ENCODE measurements at regions not wholly inside any gene's neighbourhood (a gene's known extent, or its start where the extent isn't known, plus 50 kb on each side); places are given as distances from the start of the nearest gene placed in this dataset.

DNA sequence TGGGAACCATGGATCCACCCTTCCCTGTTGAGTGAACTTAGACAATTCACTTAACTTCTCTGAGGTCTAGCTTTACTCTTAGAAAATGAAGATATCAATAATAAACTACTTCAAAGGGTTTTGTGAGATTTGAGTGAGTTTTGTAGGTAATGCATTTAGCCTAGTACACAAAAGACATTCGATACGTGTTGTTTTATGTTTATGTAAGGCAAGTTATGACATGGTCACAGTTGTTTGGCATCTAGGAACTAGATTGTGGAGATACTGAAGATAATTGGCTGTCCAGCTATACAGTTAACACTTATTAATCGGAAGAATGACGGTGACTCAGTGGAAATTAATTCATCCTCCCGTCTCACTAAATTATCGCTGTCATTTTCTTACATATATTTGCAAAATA is 1781.1 kb upstream of the TENM3 start:
- WGBS, result 92% methylated on average over 6 of the region's 6 CpGs

GRCh38 chr4:180465364-180465763 is 1777.8 kb upstream of the TENM3 start:
- no peak for DNase-seq (ENCODE audit: extremely low spot score)
- Histone ChIP-seq H3K27me3 (no peaks in the 10 kb centered on the region), H3K27ac (replicated peaks in 1 of 4) (no peak overlapping the region), H3K9me3 (no peaks in the 10 kb centered on the region), H3K4me3 (no peak overlapping the region), H3K36me3 (no peaks in the 10 kb centered on the region), H3K4me1 (no peaks in the 10 kb centered on the region)
- no peak for TF ChIP-seq CTCF (IDR thresholded peaks at IDR 0.05)
- TF ChIP-seq POLR2AphosphoS5 (IDR thresholded peaks at IDR 0.05), result no peak
- TF ChIP-seq POLR2A (IDR thresholded peaks at IDR 0.05; ENCODE audit: low read depth), result no peak
- TF ChIP-seq EP300 (IDR thresholded peaks at IDR 0.05), result no peak
- WGBS, result 92% methylated on average over 3 of the region's 3 CpGs
- intact Hi-C loops (cut with DNase I), result no loop called here

More for the DNA sequence above, 1781.1 kb upstream of the TENM3 start:
- H3K27me3 ChIP-seq, result no peaks in the 10 kb centered on the region
- no peak for TF ChIP-seq EP300 (IDR thresholded peaks at IDR 0.05)
- no peak for TF ChIP-seq CTCF (IDR thresholded peaks at IDR 0.05)
- no peak for TF ChIP-seq POLR2A (IDR thresholded peaks at IDR 0.05; ENCODE audit: low read depth)
- no peak for TF ChIP-seq POLR2AphosphoS5 (IDR thresholded peaks at IDR 0.05)
- no peak overlapping the region for H3K4me3 ChIP-seq
- H3K27ac ChIP-seq (replicated peaks in 1 of 4), result no peak overlapping the region
- no peaks in the 10 kb centered on the region for H3K36me3 ChIP-seq
- H3K9me3 ChIP-seq, result no peaks in the 10 kb centered on the region
- intact Hi-C loops (cut with DNase I), result no loop called here
- no peaks in the 10 kb centered on the region for H3K4me1 ChIP-seq
- DNase-seq (ENCODE audit: extremely low spot score), result no peak

- TF ChIP-seq EP300 (IDR thresholded peaks at IDR 0.05) (no peak), CTCF (IDR thresholded peaks at IDR 0.05) (no peak), POLR2A (IDR thresholded peaks at IDR 0.05; ENCODE audit: low read depth) (no peak), POLR2AphosphoS5 (IDR thresholded peaks at IDR 0.05) (no peak)
- Histone ChIP-seq H3K27me3 (peaks cover 0 to 2% (median 0%) of the 10 kb centered on the region in 4 donors), H3K4me1 (no peaks in the 10 kb centered on the region), H3K9me3 (no peaks in the 10 kb centered on the region), H3K36me3 (no peaks in the 10 kb centered on the region), H3K4me3 (no peak overlapping the region), H3K27ac (replicated peaks in 1 of 4) (no peak overlapping the region)
- DNase-seq (ENCODE audit: extremely low spot score), result no peak
- intact Hi-C loops (cut with DNase I), result no loop called here
- WGBS, result 15% methylated on average over 1 of the region's 1 CpG
These were observed 1760.2 kb upstream of the TENM3 start for GRCh38 chr4:180483036-180483435.

- Histone ChIP-seq H3K4me1 (no peaks in the 10 kb centered on the region), H3K27ac (replicated peaks in 1 of 4) (no peak overlapping the region), H3K27me3 (peaks cover 0 to 2% (median 0%) of the 10 kb centered on the region in 4 donors), H3K4me3 (no peak overlapping the region), H3K36me3 (no peaks in the 10 kb centered on the region), H3K9me3 (no peaks in the 10 kb centered on the region)
- no peak for TF ChIP-seq POLR2A (IDR thresholded peaks at IDR 0.05; ENCODE audit: low read depth)
- TF ChIP-seq POLR2AphosphoS5 (IDR thresholded peaks at IDR 0.05), result no peak
- TF ChIP-seq EP300 (IDR thresholded peaks at IDR 0.05), result no peak
- no peak for TF ChIP-seq CTCF (IDR thresholded peaks at IDR 0.05)
- intact Hi-C loops (cut with DNase I), result no loop called here
- DNase-seq (ENCODE audit: extremely low spot score), result no peak
These were observed 1757.8 kb upstream of the TENM3 start for GRCh38 chr4:180485407-180485806.

GRCh38 chr4:180486342-180486741 is 1756.9 kb upstream of the TENM3 start:
- TF ChIP-seq POLR2AphosphoS5 (IDR thresholded peaks at IDR 0.05) (no peak), POLR2A (IDR thresholded peaks at IDR 0.05; ENCODE audit: low read depth) (no peak), EP300 (IDR thresholded peaks at IDR 0.05) (no peak), CTCF (IDR thresholded peaks at IDR 0.05) (no peak)
- Histone ChIP-seq H3K4me3 (no peak overlapping the region), H3K27ac (replicated peaks in 1 of 4) (no peak overlapping the region), H3K4me1 (no peaks in the 10 kb centered on the region), H3K27me3 (no peaks in the 10 kb centered on the region), H3K9me3 (no peaks in the 10 kb centered on the region), H3K36me3 (no peaks in the 10 kb centered on the region)
- no peak for DNase-seq (ENCODE audit: extremely low spot score)
- intact Hi-C loops (cut with DNase I), result no loop called here
- WGBS, result 93% methylated on average over 4 of the region's 4 CpGs

All from esophagus muscularis mucosa (tissue), 4 donors.